Kidney (tissue), 13 donors: ENCODE measurements at regions not wholly inside any gene's neighbourhood (a gene's known extent, or its start where the extent isn't known, plus 50 kb on each side); places are given as distances from the start of the nearest gene placed in this dataset.

Source experiments
- DNase-seq, 5 donors: peaks; one replicate each; pipeline ENCODE4 v3.0.0-alpha.2; 2013 to 2020
- FAIRE-seq: peaks from 2 replicates; lab custom pipeline; 2012; peaks lifted over from hg19 to GRCh38; lab: Jason Lieb, UNC
- H3K27ac ChIP-seq, 2 donors: one replicate each; pipeline ENCODE4 v1.7.0; 2013; ENCODE audit warnings: low read depth in 2 of 2, low read length in 2 of 2, inconsistent platforms in 1 of 2
- H3K27me3 ChIP-seq: one replicate; pipeline ENCODE4 v1.7.1; 2013; ENCODE audit warnings: low read length, inconsistent platforms; ENCODE audit not compliant: control insufficient read depth, insufficient read depth
- H3K36me3 ChIP-seq, 3 donors: one replicate each; pipeline versions ENCODE4 v1.7.0 to v1.7.1; 2013; ENCODE audit warnings: low read length in 3 of 3, control low read depth in 1 of 3, inconsistent platforms in 1 of 3; ENCODE audit not compliant: insufficient read depth in 3 of 3, control insufficient read depth in 2 of 3
- H3K4me1 ChIP-seq, 3 donors: one replicate each; pipeline versions ENCODE4 v1.7.0 to v1.7.1; 2013; ENCODE audit warnings: low read length in 3 of 3, inconsistent platforms in 1 of 3, low read depth in 1 of 3; ENCODE audit not compliant: control insufficient read depth in 2 of 3, insufficient read depth in 2 of 3
- H3K4me3 ChIP-seq, 3 donors: one replicate each; pipeline versions ENCODE4 v1.7.0 to v1.8.1; 2013; ENCODE audit warnings: low read length in 3 of 3, control low read depth in 1 of 3, inconsistent platforms in 1 of 3
- H3K9ac ChIP-seq, 3 donors: one replicate each; pipeline versions ENCODE4 v1.7.0 to v1.7.1; 2013; ENCODE audit warnings: low read length in 3 of 3, control low read depth in 1 of 3, inconsistent platforms in 1 of 3
- H3K9me3 ChIP-seq, 3 donors: one replicate each; pipeline versions ENCODE4 v1.7.0 to v1.7.1; 2013; ENCODE audit warnings: low read length in 3 of 3, control low read depth in 1 of 3, inconsistent platforms in 1 of 3; ENCODE audit not compliant: control insufficient read depth in 2 of 3, insufficient read depth in 1 of 3
- intact Hi-C: fragments of 100-400 bp; cut with DNase I; formaldehyde crosslinking; loops from one replicate; pipeline ENCODE4 v1.11.1; 2022
- TF ChIP-seq, protein P1 (sequence below): IDR thresholded peaks from 3 replicates; pipeline ENCODE4 v1.5.1; 2012; ENCODE audit warnings: mild to moderate bottlenecking, moderate library complexity, borderline replicate concordance; ENCODE audit not compliant: insufficient read depth; ENCODE audit errors: extremely low read depth
- donor health status: control.
- donor health status: control.
- donor health status: control.
- donor health status: control.
- donor health status: control.
- donor health status: DM: yes; HTN: yes; CAD: no.
- donor health status: Normal renal cell carcinoma (clear cell type).

DNA sequence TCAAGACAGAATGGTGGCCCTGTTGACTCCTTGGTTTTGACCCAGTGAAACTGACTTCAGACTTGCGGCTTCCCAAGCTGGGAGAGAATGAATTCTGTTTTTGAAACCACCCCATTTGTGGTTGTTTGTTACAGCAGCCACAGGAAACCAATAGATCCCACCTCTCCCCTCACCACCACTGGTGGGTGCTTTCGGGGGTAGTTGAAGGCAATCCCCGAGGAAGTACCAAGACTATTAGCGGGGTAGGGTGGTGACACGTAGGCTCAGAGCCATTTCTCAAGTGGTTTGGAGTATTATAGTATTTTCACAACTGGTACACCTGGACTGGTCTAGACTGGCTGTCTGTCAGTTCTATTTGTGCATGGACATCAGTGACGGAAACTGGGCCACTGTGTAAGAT is 189.1 kb upstream of the RBPJ start:
- intact Hi-C loops, result no loop called here
- Histone ChIP-seq H3K9ac (no peak overlapping the region), H3K9me3 (no peaks in the 10 kb centered on the region), H3K4me1 (no peaks in the 10 kb centered on the region), H3K27me3 (no peaks in the 10 kb centered on the region), H3K4me3 (no peak overlapping the region), H3K36me3 (no peaks in the 10 kb centered on the region), H3K27ac (no peak overlapping the region)
- TF ChIP-seq, protein P1, sequence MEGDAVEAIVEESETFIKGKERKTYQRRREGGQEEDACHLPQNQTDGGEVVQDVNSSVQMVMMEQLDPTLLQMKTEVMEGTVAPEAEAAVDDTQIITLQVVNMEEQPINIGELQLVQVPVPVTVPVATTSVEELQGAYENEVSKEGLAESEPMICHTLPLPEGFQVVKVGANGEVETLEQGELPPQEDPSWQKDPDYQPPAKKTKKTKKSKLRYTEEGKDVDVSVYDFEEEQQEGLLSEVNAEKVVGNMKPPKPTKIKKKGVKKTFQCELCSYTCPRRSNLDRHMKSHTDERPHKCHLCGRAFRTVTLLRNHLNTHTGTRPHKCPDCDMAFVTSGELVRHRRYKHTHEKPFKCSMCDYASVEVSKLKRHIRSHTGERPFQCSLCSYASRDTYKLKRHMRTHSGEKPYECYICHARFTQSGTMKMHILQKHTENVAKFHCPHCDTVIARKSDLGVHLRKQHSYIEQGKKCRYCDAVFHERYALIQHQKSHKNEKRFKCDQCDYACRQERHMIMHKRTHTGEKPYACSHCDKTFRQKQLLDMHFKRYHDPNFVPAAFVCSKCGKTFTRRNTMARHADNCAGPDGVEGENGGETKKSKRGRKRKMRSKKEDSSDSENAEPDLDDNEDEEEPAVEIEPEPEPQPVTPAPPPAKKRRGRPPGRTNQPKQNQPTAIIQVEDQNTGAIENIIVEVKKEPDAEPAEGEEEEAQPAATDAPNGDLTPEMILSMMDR, result no peak
- no peak for FAIRE-seq
- DNase-seq, result no peak

DNA sequence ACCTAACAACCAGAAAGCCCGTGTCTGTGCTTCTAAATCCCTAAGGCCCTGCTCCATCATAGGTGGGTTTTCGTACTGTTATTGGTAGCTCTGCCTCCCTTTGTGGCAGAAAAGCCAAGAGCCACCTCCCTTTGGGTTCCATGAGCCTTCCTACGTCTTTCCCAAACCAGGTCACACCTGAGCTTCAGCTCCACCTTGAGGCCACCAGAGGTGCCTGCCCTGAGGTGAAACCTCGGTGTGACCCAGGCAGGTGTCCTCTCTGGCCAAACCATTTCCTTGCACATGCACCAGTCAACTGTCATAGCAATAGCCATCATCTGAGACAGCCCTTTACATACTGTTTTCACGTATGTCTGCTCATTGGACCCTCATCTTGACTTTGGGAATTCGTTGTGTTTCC is 188.0 kb upstream of the RBPJ start:
- no peak for FAIRE-seq

DNA sequence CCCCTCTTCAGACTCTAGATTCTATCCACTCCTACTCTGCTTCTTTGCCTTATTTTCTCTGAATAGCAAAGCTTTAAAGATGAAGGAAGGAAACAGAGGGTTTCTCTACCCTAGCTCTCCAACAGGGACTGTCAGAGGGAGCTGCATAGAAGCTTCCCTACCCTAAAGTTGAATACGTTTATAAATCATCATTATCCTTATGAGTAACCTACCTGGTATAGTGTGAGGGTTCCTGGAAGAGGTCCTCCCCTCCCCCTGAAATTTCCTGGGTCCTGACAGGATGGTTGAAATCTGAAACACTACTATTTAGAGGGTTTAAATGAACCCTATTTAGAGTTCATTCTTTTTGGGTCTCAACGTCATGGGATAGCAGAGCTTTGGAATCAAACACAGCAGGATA is 187.0 kb upstream of the RBPJ start:
- H3K9me3 ChIP-seq, result no peaks in the 10 kb centered on the region
- no peaks in the 10 kb centered on the region for H3K36me3 ChIP-seq
- H3K27me3 ChIP-seq, result no peaks in the 10 kb centered on the region
- FAIRE-seq (no peak), DNase-seq (no peak)
- no peak overlapping the region for H3K9ac ChIP-seq
- H3K4me3 ChIP-seq, result no peak overlapping the region
- TF ChIP-seq, protein P1, result no peak
- no peaks in the 10 kb centered on the region for H3K4me1 ChIP-seq
- H3K27ac ChIP-seq, result no peak overlapping the region
- intact Hi-C loops, result no loop called here

More for the DNA sequence above, 188.0 kb upstream of the RBPJ start:
- intact Hi-C loops, result no loop called here
- Histone ChIP-seq H3K9me3 (no peaks in the 10 kb centered on the region), H3K27ac (no peak overlapping the region), H3K4me1 (no peaks in the 10 kb centered on the region), H3K4me3 (no peak overlapping the region), H3K9ac (no peak overlapping the region), H3K27me3 (no peaks in the 10 kb centered on the region), H3K36me3 (no peaks in the 10 kb centered on the region)
- TF ChIP-seq, protein P1, result no peak
- DNase-seq, result no peak

DNA sequence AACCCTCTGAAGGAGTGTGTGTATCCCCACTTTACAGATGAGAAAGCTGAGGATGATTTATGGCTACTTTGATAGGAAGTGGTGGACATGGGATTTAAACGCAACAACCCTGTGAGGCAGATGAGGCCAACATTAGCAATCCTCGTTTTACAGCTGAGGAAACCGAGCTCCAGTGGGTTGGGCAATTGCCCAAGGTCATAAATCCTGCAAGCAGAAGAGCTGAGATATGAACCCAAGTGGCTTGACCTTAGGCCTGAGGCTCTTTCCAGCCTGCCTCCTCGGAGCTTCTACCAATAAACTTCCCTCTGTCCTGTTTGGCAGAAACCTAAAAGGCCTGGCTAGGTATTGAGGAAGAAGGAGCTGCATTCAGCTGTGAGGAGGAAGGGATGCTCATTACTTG is 185.5 kb upstream of the RBPJ start:
- TF ChIP-seq, protein P1, result no peak
- H3K4me3 ChIP-seq, result no peak overlapping the region
- no peaks in the 10 kb centered on the region for H3K9me3 ChIP-seq
- no peak overlapping the region for H3K9ac ChIP-seq
- H3K27me3 ChIP-seq, result no peaks in the 10 kb centered on the region
- intact Hi-C loops, result no loop called here
- H3K36me3 ChIP-seq, result no peaks in the 10 kb centered on the region
- no peak for DNase-seq
- no peak overlapping the region for H3K27ac ChIP-seq
- H3K4me1 ChIP-seq, result no peaks in the 10 kb centered on the region
- FAIRE-seq, result no peak
